ENCODE measurements at regions not wholly inside any gene's neighbourhood (a gene's known extent, or its start where the extent isn't known, plus 50 kb on each side); places are given as distances from the start of the nearest gene placed in this dataset.
"Not testable (repeated sequence)": the region's sequence is repeated elsewhere in the genome, so short reads cannot be mapped to it uniquely, and the experiment has no call there.

DNA sequence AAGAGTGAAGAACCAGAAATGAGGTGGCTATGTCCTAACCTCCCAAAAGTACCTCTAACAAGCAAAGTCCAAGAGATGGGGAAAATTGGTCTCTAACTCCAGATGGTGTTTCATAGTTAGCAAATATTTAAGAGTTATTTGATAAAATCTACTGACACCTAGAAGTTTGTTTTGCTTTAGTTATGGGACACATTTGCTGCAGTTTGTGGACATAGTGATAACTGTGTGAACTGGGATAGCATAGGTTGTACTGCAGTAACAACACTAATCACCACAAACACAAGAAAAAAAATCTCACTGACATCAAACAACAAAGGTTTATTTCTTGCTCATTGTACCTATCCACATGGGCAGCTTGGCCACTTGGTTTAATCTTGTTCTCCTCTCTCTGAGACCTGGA lies 965.0 kb upstream of the SPRY2 start:
- no peak for DNase-seq

DNA sequence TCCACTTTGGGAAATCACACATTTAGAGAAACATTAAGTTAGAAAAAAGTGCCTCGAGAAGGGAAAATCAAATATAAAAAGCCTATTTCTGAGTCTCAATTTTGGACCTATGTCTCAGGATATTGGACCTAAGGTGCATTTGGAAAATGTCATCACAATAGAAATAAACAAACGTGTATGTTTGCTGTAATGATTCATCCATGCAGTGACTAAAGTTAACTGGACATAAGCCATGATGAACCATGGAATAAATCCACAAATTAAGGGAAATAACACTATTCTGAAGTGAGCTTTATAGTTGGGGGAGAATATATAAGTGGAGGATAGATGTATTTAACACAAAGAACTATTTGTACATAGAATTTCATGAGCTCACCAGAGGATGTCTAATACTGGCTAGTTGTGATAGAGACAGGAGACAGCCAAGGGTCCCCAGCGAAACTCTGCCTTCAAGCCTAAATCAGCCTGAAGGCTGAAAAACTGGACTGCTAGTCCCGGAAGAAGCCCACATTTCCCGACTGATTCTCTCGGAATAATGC lies 963.3 kb upstream of the SPRY2 start:
- no peak for DNase-seq

DNA sequence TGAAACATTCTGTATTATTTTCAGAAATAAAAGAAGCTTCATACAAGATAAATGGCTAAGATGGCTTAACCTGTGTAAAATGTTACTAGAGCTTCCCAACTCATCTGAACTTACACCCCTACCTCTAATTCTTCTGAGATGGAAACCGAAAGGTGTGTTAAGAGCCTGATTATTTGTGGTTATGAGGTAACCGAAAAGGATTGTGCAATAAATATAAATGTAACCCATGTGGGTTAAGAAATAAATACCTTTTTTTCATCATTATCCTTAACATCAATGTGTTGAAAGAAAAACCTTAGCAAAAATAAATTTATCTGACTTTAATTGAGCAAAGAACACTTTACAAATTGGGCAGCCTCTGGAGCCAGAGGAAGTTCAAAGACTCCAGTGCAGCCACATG lies 961.8 kb upstream of the SPRY2 start:
- DNase-seq = no peak

DNA sequence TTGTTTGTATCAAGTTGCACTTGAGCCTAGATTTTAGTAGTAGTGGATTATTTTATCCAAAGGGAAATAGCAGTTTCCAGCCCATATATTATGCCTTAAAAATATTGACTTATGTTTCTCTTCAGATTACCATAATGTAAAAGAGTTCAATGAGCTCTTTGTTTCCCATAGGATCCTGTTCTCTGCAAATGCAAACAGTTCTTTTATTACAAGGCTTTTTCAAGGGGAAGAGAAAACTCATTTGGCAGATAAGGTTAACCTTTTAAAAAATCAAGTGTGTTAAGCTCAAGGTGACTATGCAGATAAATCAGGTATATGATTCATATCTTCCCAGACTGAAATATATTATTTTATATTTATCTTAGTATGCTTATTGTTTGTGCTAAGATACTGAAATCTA lies 961.2 kb upstream of the SPRY2 start:
- no peak for DNase-seq

DNA sequence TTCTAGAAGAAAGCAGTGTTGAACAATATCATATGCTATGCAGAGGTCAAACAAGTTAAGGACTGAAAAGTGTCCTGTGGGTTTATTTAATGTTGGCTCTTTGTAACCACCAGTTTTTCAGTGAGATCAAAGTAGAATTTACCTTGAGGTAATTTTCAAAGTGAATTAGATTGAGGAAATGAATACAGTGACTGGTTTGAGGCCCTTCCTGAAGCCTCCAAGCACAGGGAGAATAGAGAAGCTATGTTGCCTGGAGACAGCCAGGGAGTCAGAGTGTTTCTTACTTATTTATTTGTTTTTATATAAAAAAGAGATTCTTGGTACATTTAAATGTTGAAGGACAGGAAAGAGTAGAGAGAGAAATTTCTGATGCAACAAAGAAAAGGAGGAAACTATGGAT lies 954.3 kb upstream of the SPRY2 start:
- no peak for DNase-seq

DNA sequence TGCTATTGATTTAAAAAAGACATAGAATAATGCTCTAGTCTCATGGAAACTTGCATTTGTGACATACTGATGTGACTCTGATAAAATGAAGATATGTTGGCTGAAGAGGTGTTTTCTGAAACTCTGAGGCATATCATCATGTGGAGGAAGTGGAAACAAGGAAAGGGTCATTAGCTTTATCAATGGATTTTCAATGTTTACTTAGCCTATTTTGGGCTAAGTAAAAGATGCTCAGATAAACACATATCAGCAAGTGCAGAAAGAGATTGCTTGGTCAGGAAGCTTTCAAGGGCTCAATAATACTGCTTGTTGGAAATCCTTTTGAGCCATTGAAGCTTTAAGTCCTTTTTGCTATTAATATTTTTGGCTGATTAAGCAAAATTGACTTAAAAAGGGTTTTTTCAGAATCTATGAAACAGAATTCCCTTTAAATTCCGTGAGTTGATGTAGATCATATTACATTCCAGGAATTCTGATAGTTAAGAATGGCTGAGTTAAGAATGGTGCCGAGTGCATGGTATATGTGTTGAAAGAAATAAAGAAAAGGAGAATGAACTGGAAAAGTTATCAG lies 952.8 kb upstream of the SPRY2 start:
- DNase-seq = no peak

DNA sequence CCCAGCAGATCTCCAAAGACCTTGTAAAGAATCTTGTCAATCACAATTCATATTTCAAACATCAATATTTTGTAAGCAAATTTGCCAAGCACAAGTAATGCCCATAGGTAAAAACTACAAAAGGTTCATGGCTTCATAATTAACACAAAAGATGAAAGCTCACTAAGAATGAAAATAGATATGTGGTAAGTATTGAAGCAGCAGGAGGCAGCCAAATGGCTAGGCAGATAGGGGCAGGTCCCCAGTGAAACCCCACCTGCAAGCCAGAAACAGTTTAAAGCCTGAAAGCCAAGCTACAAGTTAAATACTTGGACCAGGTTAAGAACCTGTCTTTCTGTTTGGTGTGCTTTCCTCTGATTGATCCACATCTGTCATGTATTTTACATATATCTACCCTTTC lies 942.6 kb upstream of the SPRY2 start:
- no peak for DNase-seq

DNA sequence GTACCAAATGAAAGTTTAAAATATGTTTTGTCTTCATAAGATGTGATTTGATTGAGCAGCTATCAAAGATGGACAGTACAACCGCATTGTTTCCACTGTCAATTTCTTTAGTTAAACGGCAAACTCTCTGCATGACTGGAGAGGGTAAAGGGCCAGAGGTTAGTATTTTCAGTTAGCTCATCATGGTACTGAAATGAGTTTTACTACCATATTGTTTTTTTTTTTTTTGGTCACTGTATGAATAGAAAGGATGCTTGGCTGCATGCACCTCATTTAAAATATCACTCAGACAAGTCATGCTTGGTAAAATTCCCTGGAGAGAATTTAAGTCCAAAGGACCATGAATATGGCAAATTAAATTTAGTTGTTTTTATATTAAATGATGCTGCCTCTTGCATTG lies 942.1 kb upstream of the SPRY2 start:
- no peak for DNase-seq

DNA sequence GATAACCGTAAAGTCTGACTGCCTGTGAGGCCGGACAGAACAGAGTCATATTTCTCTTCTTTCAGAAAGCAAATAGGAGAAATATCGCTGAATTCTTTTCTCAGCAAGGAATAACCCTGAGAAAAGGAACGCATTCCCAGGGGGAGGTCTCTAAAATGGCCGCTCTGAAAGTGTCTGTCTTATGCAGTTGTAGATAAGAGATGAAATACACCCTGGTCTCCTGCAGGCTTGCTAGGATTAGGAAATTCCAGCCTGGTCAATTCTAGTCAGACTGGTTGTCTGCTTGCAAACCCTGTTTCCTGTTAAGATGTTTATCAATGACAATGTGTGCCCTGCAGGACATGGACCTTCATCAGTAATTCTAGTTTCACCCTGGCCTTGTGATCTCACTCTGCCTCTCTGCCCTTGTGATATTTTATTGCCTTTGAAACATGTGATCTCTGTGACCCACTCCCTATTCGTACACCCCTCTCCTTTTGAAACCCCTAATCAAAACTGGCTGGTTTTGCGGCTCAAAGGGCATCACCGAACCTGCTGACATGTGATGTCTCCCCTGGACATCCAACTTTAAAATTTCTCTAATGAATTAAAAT lies 934.8 kb upstream of the SPRY2 start:
- no peak for DNase-seq

DNA sequence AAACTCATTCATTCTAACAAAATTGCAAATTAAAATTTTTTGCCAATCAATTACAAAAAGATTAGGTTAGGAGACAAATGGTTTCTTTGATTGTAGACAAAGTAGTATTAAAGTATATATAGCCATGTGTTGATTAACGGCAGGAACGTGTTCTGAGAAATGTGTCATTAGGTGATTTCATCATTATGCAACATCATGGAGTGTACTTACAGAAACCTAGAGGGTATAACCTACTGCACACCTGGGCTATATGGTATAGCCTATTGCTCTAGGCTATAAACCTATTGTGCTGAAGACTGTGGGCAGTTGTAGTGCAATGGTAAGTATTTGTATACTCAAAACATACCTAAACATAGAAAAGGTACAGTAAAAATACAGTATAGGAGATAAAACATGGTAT lies 906.8 kb upstream of the SPRY2 start:
- no peak for DNase-seq

DNA sequence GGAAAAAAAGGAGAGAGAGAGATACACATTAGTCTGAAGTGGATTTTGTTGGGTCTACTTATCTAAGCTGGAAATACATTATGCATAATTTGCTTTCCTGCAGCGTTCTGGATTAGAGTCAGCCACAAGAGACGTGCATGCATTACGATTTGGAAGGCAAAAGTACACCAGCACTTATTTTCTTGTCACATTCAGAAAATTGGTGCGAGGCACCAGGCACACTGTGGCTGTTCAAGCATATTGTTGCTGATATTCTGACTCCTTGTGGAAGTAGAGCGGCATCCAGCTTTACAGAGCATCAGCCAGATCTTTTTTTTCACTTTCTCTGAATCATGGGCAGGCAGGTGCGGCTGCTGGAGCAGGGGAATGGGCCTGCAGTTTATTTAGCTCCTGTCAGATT lies 905.6 kb upstream of the SPRY2 start:
- DNase-seq = no peak

DNA sequence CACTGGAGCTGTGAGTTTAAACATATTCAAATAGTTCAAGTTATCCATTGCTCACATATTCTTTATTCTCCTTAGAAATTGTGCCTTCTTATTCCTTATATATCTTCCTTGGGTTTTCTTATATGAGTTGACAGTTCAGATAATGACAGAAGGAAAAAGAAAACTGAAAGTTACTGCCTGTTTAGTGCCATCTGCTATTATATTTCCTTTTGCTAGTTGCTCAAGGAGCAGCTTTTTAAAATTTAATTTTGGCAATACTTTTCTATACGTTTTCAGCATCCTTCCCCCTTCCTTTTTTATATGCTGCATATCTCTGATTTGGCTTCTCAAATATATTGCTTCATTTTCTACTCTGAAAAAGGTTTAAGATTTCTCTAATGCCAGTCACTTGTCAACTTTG lies 903.1 kb upstream of the SPRY2 start:
- no peak for DNase-seq

DNA sequence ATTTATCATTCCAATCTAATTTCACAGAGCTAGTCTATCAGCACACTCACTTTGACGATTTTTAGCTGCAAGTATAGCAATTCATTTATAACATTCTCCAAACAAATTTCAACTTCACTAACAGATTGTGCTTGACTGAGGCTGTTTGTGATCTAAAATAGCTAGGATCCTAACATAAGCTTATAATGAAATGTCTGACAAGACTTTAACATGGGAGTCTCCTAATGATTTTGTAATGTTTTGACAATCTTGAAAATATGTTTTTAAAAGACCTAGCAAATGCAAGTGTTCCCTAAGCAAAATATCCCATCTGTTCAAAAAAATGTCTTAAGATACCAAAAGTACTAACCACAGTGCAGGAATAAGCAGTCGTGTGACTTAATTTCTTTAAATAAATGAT lies 889.5 kb upstream of the SPRY2 start:
- DNase-seq = no peak

DNA sequence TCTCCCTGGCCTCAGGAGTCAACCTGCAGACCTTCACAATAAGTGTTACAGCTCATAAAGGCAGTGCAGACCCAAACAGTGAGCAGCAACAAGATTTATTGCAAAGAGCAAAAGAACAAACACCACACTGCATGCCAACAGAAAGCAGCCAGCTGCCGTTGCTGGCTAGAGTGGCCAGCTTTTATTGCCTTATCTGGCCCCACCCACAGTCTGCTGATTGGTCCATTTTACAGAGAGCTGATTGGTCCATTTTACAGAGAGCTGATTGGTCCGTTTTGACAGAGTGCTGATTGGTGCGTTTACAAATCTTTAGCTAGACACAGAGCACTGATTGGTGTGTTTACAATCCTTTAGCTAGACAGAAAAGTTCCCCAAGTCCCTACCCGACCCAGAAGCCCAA lies 885.9 kb upstream of the SPRY2 start:
- not testable (repeated sequence) for DNase-seq

DNA sequence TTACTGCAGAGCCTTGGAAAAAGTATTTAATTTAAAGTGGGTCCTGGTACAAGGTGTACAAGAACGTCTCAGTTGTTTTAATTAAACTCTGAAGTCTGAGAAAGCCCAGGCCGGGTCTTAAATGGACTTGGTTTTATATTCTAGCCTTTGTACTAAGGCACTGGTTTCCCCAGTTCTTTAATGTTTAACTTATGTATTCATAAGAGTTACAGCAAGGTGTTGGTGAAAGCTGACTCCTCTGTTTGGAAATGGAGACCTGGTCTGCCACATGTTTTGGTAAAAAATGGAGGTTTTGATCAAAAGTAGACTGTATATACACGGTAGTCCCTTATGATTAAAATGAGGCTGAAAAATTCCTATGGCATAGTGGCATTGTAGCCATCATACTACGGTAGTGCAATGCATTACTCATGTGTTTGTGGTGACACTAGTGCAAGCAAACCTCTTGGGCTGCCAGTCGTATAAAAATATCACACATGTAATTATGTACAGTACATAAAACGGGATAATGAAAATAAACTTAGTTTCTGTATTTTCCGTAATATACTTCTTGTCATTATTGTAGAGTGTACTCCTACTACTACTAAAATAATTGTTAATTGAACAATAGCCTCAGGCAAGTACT lies 883.4 kb upstream of the SPRY2 start:
- DNase-seq = no peak

DNA sequence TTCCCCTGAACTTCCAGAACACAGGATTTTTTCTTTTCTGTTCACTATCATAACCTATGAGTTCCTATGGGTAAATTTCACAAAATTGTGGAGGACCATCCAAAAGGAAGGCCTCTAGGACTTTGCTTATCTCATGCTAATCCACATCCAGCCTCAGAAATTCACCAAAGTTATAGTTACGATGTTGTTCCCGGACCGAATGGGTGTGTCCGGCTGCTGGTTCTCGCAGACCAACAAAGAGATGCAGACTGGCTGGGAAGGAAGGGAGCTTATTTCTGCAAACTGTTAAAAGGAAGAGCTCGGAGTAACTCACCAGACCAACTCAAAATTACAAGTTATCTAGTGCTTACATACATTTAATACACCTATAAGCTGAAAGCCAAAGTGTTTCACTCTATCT lies 882.9 kb upstream of the SPRY2 start:
- no peak for DNase-seq

DNA sequence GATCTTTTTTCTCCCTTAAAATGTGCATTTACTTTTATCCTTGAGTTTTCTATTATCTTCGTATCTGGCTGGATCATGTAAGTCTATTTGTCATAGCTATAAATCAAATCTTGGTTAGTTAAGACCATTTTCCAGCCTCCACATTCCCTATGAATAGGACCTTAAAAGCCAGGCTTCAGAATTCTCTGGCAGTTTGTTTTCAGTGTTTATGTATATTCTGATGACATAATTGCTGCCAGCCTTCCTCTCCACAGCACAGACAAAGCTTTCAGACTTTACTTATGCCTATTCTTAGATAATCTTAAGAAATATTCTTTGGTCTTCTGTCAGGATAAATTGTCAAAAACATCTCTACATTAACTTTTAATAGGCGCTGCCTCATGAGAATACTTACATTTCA lies 870.8 kb upstream of the SPRY2 start:
- no peak for DNase-seq

DNA sequence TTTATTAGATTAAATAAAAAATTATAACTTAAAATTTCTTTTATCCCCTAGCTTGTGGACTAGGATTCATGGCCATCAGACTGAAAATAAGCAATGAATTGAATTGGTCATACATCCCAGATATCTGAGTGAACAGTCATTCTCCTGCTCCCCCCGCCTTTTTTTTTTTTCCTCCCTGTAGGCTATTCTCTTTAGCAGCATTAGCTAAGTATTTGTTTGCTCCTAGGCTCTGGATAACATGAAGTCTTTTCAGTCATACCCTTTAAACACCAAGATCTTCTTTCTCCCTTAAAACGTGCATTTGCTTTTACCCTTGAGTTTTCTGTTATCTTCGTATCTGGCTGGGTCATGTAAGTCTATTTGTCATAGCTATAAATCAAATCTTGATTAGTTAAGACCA lies 866.7 kb upstream of the SPRY2 start:
- no peak for DNase-seq

DNA sequence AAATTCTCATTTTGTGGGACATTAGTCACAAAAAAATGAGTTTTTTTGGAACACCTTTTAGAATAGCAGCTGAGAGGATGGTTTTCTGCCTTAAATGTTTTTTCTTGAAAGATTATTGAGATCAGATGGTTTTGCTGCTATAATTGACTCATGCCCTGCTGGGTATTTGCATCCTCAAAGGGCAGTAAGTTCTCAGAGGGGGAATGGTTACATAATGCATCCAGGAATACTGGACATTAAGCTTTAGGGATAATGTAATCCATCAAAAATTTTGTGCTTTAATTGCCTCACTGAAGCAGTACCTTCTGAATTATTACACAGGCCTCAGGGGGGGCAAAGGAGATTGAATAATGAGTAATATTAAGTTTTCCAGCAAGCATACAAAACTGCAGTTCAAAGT lies 866.3 kb upstream of the SPRY2 start:
- DNase-seq = no peak

DNA sequence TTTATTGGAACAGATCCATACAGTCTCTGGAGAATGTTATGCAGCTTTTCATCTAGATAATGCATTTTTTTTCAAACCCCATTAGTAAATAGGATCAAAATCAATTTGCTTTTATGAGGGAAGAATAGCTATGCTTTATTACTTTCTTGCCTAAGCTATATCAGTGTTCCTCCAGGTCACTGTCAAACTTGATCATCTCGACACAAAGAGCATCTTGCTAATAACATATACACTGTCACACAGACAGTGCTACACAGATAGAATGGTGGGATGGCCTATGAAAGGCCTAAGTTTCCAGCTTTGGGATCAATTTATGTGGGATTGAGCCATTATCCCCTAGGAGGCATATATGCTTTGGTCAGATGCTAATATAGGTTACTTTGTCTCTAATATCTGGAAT lies 862.9 kb upstream of the SPRY2 start:
- no peak for DNase-seq

DNA sequence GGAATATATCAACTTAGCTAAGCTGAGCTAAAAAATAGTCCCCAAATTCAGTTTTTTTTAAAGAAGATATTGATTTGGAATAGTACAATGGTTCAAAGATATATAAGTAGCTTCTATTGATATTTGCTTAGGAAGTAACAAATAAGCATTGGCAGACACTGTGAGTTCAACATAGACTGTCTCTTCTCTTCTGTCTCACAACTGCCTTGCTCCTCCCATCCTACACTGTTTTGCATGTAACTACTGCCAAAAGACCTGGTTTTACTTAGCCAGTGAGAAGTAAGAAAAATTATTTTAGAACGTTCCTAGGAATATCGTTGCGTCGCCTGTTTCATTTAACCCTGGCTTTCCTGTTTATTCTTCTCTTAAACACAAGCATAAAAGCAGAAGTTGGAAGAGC lies 859.0 kb upstream of the SPRY2 start:
- DNase-seq = no peak

DNA sequence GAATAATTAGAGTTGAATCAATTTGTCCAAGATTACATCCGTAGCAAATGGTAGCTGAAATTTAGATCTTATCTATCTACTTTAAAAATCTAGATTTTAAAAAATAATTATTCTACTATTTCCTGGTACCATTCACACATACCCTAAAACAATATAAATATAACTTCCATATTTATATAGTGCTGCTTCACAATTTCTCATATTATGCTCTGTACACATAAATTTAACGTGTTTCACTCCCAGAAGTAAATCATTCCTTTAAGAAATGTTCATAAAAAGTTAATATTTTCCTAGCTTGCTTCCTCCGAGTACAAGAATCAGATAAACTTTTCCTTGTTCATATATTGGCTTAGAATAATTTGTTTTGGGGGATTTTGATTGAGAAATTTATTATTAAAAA lies 857.0 kb upstream of the SPRY2 start:
- DNase-seq = no peak

DNA sequence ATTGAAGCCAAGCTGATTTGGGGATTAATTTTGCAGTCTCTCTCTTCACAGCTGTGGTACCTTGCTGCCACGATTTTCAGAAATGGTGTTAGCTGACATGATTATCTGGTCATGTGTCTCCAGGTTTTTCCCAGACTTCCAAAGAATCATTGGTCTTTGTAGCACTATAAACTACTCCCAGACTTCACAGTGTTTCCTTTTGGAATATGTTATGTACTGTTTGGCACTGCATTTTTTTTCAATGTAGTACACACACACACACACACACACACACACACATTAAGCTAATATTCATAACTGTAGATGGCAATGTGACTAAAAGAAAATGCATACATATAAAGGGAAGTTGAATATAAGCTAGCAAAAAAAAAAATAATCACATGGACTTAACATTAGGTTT lies 856.6 kb upstream of the SPRY2 start:
- no peak for DNase-seq
